HEK293T (cell line): ENCODE measurements at regions not wholly inside any gene's neighbourhood (a gene's known extent, or its start where the extent isn't known, plus 50 kb on each side); places are given as distances from the start of the nearest gene placed in this dataset.

Experiments
- ARNT ChIP-seq: fragments of 450-650 bp; IDR thresholded peaks from 2 replicates; pipeline ENCODE4 v1.6.1; 2017; ENCODE audit warnings: mild to moderate bottlenecking
- BHLHE40 ChIP-seq: fragments of 450-650 bp; IDR thresholded peaks from 2 replicates; pipeline ENCODE4 v1.6.1; 2016; ENCODE audit warnings: mild to moderate bottlenecking, moderate library complexity, borderline replicate concordance
- CTBP1 ChIP-seq: fragments of 450-650 bp; IDR thresholded peaks from 2 replicates; pipeline ENCODE4 v1.6.1; 2016; ENCODE audit warnings: borderline replicate concordance
- ELF4 ChIP-seq: fragments of 450-650 bp; IDR thresholded peaks from 2 replicates; pipeline ENCODE4 v1.6.1; 2017; ENCODE audit warnings: antibody characterized with exemption
- FOXA1 ChIP-seq: fragments of 450-650 bp; IDR thresholded peaks from 2 replicates; pipeline ENCODE4 v1.6.1; 2016; ENCODE audit warnings: mild to moderate bottlenecking
- FOXK2 ChIP-seq: fragments of 450-650 bp; IDR thresholded peaks from 2 replicates; pipeline ENCODE4 v1.6.1; 2016; ENCODE audit warnings: mild to moderate bottlenecking
- FOXM1 ChIP-seq: fragments of 450-650 bp; IDR thresholded peaks from 2 replicates; pipeline ENCODE4 v1.6.1; 2017; ENCODE audit warnings: mild to moderate bottlenecking, borderline replicate concordance
- HDGF ChIP-seq: fragments of 450-650 bp; IDR thresholded peaks from 2 replicates; pipeline ENCODE4 v1.6.1; 2017; ENCODE audit warnings: antibody characterized with exemption, borderline replicate concordance
- LEF1 ChIP-seq: fragments of 450-650 bp; IDR thresholded peaks from 2 replicates; pipeline ENCODE4 v1.6.1; 2017; ENCODE audit warnings: mild to moderate bottlenecking, borderline replicate concordance
- NFRKB ChIP-seq: fragments of 450-650 bp; IDR thresholded peaks from 2 replicates; pipeline ENCODE4 v1.6.1; 2016; ENCODE audit warnings: mild to moderate bottlenecking, moderate library complexity
- SUZ12 ChIP-seq: fragments of 450-650 bp; IDR thresholded peaks from 2 replicates; pipeline ENCODE4 v1.6.1; 2016; ENCODE audit warnings: mild to moderate bottlenecking
- TARDBP ChIP-seq: fragments of 450-650 bp; IDR thresholded peaks from 2 replicates; pipeline ENCODE4 v1.6.1; 2016
- ZNF384 ChIP-seq: fragments of 450-650 bp; IDR thresholded peaks from 2 replicates; pipeline ENCODE4 v1.6.1; 2016
- TF ChIP-seq, protein P1 (sequence below): fragments of 450-650 bp; IDR thresholded peaks from 2 replicates; pipeline ENCODE4 v1.6.1; 2016

DNA sequence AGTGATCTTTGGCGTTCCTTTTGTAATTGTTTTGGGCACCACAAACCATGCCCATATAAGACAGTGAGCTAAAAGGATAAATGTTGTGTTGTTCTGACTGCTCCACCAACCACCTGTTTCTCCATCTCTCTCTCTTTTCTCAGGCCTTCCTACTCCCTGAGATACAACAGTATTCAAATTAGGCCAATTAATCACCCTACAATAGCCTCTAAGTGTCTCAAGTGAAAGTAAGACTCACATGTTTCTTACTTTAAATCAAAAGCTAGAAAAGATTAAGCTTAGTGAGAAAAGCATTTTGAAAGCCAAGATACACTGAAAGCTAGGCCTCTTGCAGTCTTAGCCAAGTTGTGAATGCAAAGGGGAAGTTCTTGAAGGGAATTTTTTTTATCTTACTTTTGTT, 268.8 kb upstream of the NREP start:
- TF ChIP-seq, protein P1, sequence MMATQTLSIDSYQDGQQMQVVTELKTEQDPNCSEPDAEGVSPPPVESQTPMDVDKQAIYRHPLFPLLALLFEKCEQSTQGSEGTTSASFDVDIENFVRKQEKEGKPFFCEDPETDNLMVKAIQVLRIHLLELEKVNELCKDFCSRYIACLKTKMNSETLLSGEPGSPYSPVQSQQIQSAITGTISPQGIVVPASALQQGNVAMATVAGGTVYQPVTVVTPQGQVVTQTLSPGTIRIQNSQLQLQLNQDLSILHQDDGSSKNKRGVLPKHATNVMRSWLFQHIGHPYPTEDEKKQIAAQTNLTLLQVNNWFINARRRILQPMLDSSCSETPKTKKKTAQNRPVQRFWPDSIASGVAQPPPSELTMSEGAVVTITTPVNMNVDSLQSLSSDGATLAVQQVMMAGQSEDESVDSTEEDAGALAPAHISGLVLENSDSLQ: no peak
- TF ChIP-seq CTBP1 (no peak), FOXM1 (no peak), ARNT (no peak), BHLHE40 (no peak), FOXK2 (no peak), LEF1 (no peak), HDGF (no peak), NFRKB (no peak), ELF4 (no peak), SUZ12 (no peak), TARDBP (no peak), ZNF384 (no peak), FOXA1 (no peak)
